ENCODE measurements at regions not wholly inside any gene's neighbourhood (a gene's known extent, or its start where the extent isn't known, plus 50 kb on each side); places are given as distances from the start of the nearest gene placed in this dataset.
A peak's percentile ranks its signal among the peaks of the same experiment; 100 is the strongest.
"Not testable (repeated sequence)": the region's sequence is repeated elsewhere in the genome, so short reads cannot be mapped to it uniquely, and the experiment has no call there.

- DNase-seq, result no peak
Observed at GRCh38 chr1:213689260-213689659, 298.5 kb upstream of the PROX1 start.

- no peak for DNase-seq
Observed at GRCh38 chr1:213690341-213690917, 297.3 kb upstream of the PROX1 start.

GRCh38 chr1:213692321-213692720, 295.5 kb upstream of the PROX1 start:
- DNase-seq, result no peak

GRCh38 chr1:213693864-213694263, 293.9 kb upstream of the PROX1 start:
- DNase-seq, result no peak

- no peak for DNase-seq
Observed at GRCh38 chr1:213697192-213697802, 290.5 kb upstream of the PROX1 start.

GRCh38 chr1:213698092-213698702, 289.6 kb upstream of the PROX1 start:
- no peak for DNase-seq

GRCh38 chr1:213702703-213703102, 285.1 kb upstream of the PROX1 start:
- no peak for DNase-seq

GRCh38 chr1:213704941-213705340, 282.8 kb upstream of the PROX1 start:
- no peak for DNase-seq

GRCh38 chr1:213711833-213712490, 275.8 kb upstream of the PROX1 start:
- not testable (repeated sequence) for DNase-seq

GRCh38 chr1:213714645-213715044, 273.1 kb upstream of the PROX1 start:
- peak; percentile 65 for DNase-seq

GRCh38 chr1:213715182-213715581, 272.6 kb upstream of the PROX1 start:
- no peak for DNase-seq

- DNase-seq, result no peak
Observed at GRCh38 chr1:213719462-213719861, 268.3 kb upstream of the PROX1 start.

GRCh38 chr1:213720032-213720431, 267.7 kb upstream of the PROX1 start:
- DNase-seq, result no peak

- no peak for DNase-seq
Observed at GRCh38 chr1:213723187-213723586, 264.6 kb upstream of the PROX1 start.

GRCh38 chr1:213724640-213725536, 262.9 kb upstream of the PROX1 start:
- no peak for DNase-seq

- DNase-seq, result no peak
Observed at GRCh38 chr1:213727853-213728592, 259.8 kb upstream of the PROX1 start.

- no peak for DNase-seq
Observed at GRCh38 chr1:213728593-213729536, 258.9 kb upstream of the PROX1 start.

GRCh38 chr1:213733705-213734104, 254.1 kb upstream of the PROX1 start:
- DNase-seq, result no peak

- no peak for DNase-seq
Observed at GRCh38 chr1:213737398-213738035, 250.3 kb upstream of the PROX1 start.

GRCh38 chr1:213738658-213739057, 249.1 kb upstream of the PROX1 start:
- no peak for DNase-seq

GRCh38 chr1:213742992-213743391, 244.8 kb upstream of the PROX1 start:
- no peak for DNase-seq
